Fibroblast of upper back skin (primary cell): ENCODE measurements at regions not wholly inside any gene's neighbourhood (a gene's known extent, or its start where the extent isn't known, plus 50 kb on each side); places are given as distances from the start of the nearest gene placed in this dataset.
A peak's percentile ranks its signal among the peaks of the same experiment; 100 is the strongest.
"Not testable (repeated sequence)": the region's sequence is repeated elsewhere in the genome, so short reads cannot be mapped to it uniquely, and the experiment has no call there.

Source experiments
- DNase-seq: peaks from one replicate; pipeline ENCODE4 v3.0.0-alpha.2; 2013

GRCh38 chr6:12479881-12480280, 189.7 kb downstream of the EDN1 start:
- DNase-seq = peak; percentile 86

DNA sequence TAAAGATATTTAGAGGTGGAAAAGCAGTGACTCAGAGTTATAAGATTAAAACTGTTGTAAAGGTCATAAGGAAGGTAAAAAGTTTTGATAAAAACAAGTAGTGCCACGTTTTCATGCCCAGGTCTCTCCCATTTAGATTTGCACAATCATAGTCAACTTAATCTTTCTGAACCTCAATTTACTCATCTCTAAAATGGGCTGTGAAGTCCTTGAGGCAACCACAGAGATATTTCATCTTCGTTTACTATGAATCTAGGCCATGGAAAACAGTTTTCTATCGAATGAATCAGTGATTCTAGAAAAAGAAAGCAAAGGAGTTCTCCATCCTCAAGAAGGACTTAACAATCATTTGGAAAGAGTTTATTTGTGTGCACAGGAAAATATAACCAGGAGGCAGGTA, 190.2 kb downstream of the EDN1 start:
- no peak for DNase-seq

- no peak for DNase-seq
These were observed 191.1 kb downstream of the EDN1 start for GRCh38 chr6:12481292-12481691.

DNA sequence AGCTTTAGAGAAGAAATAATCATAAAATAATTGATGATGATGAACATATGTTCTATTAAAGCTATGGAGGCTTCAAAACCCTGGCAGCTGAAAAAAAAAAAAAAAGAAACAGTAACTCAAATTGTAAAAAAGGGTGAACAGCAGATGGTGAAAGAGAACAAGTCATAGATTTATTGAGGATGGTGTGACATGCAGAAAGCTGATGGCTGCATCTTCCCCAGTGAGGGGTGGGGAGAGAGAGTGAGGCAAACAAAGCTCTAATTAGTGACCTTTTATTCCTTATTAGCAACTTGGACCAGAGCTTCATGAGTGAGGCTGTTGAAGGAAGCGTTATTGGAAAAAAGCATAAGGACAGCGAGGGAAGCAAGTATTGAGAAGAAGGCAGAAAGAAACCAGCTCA, 191.7 kb downstream of the EDN1 start:
- DNase-seq = no peak

DNA sequence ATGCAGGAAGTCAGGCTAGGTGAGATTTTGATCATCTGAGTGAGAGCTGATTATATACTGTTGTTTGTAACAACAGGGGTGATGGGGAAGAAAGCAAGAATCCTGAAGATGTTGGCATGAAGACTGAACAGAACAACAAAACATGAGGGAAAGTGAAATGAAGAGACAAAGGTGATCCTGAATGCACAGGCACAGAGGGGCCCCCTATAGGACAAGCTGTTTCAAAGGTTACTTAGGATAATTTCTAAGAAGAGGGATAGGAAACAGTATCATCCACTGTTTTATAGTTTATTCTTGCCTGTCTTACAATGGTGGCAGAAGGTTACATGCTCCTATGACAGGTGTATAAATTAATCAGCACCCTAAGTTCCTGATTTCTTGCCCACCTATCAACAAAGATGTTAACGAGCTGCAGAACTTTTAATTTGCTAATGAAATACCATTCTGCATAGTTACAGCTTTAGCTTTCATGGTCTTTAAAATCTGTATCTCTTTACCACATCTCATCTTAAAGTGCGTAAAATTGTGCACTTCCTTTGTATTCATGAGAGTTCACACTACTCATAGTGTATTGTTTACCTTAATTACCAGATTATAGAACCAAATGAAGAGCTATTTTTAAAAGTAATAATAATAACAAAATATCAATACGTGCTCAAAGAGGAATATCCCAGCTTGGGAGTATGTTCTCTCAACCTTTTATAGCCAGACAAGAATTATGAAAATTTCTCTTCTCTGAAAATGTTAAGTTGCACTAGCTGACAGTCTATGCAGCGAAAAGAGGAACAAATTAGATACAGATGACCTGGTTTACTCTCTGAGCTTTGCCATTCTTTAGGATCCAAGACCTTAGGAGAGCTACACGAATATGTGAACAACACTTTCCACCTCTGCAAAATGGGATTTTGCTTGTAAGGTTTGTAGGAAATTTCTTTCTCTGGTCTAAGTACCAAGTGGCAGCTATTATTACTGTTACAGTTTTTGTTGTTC, 192.5 kb downstream of the EDN1 start:
- DNase-seq = no peak

DNA sequence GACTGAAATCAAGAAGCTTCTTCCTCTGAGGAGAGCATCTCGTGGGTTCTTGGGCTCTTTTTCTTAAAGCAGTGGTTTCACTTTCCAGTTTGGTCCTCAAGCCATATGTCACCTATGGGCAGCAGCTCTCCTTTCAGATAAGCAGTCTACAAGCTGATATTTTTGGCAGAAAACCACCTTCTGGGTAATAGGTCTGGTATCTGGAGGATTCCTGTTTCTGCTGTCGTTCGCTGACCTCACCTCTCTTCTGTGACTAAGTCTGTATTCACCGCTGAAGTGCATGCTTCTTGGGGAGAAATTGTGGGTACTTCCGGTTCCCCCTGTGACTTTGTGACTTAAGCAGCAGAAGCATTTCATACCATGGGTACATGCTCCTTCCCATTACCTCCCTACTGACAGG, 193.6 kb downstream of the EDN1 start:
- DNase-seq = peak; percentile 88

- DNase-seq = no peak
These were observed 194.4 kb downstream of the EDN1 start for GRCh38 chr6:12484519-12484918.

DNA sequence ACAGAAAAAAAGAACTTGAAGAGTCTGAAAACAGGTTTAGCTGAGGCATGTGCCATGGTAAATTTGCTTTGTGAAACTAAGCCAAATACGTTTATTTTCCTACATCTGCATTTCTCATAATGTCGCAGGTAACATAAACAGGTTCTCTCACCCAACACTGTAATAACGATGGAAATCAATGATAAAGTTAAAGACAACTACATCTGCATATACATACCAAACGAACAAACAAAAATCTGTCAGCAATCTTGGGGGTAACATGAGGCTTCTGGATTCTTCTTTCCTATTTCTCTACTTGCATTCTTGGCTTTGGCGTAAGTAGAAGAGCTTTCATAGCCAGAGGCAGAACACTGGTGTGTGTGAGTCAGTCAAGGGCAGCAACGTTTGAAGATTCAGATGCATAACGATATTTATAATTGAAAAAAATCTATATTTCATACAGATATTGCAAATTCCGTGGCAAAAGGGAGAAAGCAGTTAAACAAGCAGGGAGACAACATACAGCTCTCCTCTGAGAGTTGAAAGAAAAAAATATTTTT, 195.1 kb downstream of the EDN1 start:
- DNase-seq = no peak

DNA sequence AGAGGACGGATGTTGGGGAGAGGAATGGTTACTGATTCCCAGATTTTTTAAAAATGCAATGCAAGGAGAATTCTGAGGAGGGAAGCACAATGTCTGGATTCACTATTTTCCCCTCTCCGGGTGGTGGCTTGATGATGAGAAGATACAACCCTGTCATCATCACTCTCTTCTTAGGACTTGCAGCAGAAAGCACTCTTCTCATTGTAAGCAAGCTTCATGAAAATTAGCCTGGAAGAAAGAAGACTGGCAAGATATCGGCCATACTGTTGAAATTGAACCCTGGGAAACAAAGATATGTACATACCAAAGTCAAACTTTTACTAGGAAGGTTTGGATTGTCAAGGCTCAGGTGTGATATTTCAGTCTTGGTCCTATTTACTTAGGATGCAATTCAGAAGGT, 195.7 kb downstream of the EDN1 start:
- no peak for DNase-seq

DNA sequence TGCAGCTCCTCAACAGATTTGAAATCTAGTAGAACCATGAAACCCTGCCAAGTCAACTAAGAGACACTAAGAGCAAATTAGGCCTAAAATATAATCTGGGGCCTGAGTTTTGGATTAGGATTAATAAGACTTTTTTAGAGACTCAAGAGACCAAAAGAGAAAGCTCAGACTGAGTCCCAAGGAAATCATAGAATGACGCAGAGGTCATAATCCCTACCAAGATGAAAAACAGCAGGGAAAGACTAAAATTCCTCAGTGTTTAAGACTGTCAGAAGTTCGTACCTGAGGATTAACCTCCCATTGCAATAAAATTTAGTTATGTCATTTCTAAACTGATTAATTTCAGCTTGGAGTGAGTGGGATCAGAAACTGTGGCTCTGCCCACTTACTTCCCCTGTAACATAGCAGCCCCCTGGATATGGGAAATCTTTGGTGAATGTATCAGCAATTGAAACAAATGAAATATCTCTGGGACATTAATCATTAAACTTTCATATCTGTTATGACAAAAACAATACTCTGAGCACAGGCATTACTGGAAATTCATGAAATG, 200.3 kb downstream of the EDN1 start:
- DNase-seq = peak; percentile 35

DNA sequence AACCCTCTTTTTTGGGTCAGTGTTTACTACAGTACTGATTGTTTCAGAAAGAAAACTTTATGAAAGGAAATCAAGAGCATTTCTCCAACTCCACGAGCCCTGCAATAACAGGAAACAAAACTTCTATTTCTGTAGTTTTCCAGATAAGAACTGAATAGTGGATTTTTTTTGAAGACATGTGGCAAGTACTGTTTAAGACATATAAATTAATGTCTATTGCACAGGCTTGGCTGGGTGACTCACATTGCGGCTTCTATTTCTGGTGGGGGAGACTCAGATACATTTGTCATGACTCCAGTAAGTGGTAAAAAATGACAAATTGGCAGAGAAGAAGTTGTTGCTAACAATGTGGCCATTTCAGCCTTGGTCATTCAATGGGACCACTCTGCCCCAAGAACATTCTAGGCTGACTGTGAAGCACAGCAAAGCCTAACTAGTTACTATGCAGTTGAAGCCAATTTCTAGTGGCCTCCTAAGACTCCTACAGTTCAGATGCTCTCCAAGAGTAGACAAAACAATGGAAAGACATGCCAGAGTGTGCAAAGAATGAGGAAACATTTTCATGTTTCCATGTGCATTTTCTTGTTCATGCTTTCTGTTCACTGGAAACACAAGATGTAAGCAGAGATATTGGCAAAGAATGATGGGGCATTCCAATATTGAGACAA, 200.9 kb downstream of the EDN1 start:
- DNase-seq = peak; percentile 97

DNA sequence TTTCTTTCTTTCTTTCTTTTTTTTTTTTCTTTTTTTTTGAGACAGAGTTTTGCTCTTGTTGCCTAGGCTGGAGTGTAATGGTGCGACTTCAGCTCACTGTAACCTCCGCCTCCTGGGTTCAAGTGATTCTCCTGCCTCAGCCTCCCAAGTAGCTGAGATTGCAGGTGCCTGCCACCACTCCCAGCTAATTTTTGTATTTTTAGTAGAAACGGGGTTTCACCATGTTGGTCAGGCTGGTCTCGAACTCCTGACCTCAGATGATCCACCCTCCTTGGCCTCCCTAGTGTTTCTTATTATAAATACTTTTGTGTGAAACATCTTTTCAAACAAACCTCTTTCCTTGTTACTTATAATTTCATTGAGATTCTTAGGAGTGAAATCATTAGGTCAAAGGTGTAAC, 202.8 kb downstream of the EDN1 start:
- not testable (repeated sequence) for DNase-seq

DNA sequence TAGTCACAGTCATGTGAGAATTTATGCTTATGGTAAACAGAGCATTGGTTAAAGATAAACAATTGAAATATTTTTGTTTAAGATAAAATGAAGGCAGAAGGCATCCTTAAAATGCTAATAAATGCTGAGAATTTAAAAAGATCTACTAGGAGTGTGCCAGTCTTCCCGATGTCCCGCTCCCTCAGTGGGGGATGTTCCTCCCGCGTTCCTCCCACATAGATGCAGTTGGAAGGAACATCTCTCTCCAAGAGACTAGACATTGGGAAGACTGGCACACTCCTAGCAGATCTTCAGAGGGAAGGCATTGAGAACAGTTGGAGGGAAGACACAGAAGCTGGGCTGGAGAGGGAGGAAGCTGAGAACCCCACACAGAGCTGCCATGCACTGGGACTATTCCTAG, 203.3 kb downstream of the EDN1 start:
- DNase-seq = no peak

DNA sequence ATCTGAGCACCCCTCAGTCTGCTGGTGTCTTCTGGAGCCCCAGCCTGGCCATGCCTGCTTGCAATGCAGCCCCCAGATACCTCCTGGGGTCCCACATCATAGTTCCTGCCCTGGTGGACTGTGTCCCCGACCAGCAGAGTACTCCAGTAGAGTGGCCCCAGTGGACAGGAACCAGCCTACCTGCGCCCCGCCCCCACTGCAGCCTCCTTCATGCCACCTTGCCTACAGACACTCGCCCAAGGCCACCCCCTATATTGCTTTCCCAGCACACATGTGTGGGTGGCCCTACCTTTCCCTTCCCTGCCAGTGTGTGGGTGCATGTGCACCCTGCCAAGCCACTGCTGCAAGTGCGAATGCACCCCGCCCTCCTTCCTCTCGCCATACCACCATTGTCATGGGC, 204.0 kb downstream of the EDN1 start:
- no peak for DNase-seq

DNA sequence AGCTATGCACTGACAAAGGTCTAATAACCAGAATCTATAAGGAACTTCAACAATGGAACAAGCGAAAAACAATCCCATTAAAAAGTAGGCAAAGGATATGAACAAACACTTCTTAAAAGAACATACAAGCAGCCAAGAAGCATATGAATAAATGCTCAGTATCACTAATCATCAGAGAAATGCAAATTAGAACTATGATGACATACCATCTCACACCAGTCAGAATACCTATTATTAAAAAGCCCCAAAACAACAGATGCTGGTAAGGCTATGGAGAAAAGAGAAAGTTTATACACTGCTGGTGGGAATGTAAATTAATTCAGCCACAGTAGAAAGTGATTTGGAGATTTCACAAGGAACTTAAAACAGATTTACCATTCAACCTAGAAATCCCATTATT, 211.8 kb downstream of the EDN1 start:
- no peak for DNase-seq

- DNase-seq = no peak
These were observed 212.1 kb upstream of the PHACTR1 start for GRCh38 chr6:12504325-12504966.

DNA sequence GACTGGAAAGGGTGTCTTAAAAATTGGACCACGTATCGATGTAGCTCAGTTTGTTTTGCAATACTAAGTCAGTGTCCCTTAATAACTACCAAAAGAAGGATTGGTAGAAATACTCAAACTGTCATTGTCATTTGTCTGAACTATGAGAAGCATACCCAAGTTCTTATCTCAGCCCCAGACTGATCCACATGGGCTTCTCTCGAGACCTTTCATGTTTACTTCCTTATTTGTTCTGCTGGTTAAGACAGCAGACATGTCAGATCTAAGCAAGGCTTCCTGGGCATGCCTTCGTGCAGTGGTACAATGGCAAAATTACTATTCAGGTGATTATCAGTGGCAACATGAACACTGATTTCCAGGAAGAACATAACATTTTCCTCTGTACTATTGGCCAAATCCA, 211.1 kb upstream of the PHACTR1 start:
- DNase-seq = no peak

DNA sequence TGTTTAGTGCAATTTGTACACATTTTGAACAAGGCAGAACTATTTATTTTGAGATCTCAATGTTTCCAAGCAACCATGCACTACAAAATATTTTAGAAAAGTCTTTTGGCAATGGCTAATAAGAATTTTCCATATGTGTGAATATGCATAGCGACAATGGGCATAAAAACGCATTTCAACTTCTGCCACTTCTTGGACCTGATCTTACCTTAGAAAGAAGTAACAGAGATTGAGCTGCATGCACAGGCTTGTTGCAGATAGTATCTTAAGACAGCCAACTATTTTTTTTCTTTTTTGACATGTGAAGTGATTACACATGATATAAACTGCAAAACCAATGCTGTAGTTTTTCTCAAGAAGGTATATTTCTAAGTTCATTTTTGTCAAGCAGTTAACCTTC, 210.4 kb upstream of the PHACTR1 start:
- DNase-seq = no peak

DNA sequence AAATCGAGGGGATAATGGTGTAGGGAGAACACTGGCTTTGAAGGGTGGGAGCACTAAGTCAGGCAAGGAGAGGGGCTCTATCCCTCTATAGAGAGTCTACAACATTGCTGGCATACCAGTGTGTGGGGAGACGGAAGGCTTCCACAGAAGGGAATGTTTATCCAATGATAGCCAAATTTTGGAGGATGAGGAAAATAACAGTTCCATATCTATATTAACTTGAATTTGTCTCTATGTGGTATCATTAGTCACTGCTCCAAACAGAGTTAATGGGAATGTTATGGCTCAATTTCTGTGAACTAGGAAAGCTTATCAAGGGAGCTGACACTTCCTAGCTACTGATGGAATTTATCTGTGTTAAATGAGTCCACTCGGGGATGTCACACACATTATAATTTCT, 208.9 kb upstream of the PHACTR1 start:
- DNase-seq = no peak

- no peak for DNase-seq
These were observed 208.0 kb upstream of the PHACTR1 start for GRCh38 chr6:12508553-12508952.

GRCh38 chr6:12509060-12509459, 207.5 kb upstream of the PHACTR1 start:
- DNase-seq = no peak

DNA sequence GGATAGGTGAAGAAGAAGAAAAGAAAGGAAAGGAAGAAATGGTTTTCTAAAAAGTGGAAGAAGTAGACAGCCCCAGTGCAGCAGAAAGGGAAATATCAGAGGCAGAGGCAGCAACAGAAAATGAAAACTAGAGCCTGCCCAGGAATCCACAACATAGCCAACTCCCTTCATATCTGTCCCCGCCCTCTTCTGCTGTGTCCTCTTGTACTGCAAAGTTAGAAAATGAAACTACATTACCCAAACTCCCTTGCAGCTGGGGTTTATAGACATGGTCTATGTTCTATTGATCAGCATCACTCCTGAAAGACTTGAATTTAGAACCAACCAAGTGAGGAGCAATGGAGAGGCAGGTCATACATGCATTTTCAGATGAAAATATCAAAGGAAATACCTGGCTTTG, 200.5 kb upstream of the PHACTR1 start:
- no peak for DNase-seq

DNA sequence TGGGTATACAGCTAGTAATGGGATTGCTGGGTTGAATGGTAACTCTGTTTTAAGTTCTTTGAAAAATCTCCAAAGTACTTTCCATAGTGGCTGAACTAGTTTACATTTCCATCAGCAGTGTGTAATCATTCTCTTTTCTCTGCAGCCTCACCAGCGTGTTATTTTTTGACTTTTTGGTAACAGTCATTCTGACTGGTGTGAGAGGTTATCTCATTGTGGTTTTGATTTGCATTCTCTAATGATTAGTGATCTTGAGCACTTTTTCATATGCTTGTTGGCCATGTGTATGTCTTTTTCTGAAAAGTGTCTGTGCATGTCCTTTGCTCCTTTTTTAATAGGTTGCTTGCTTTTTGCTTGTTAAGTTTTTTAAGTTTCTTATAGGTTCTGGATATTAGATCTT, 194.2 kb upstream of the PHACTR1 start:
- DNase-seq = no peak
